ENCODE measurements at regions not wholly inside any gene's neighbourhood (a gene's known extent, or its start where the extent isn't known, plus 50 kb on each side); places are given as distances from the start of the nearest gene placed in this dataset.
"Not testable (repeated sequence)": the region's sequence is repeated elsewhere in the genome, so short reads cannot be mapped to it uniquely, and the experiment has no call there.

DNA sequence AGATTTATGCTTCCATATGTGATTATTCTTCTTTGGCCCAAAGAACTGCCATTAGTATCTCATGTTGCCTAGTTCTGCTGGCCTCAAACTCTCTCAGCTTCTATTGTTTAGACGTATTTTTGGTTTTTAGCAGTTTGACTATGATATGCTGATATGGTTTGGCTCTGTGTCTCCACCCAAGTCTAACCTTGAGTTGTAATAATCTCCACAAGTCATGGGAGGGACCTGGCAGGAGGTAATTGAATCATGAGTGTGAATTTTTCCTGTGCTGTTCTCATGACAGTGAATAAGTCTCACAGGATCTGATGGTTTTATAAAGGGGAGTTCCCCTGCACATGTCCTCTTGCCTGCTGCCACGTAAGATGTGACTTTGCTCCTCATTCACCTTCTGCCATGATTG is 96.7 kb upstream of the ARG1 start:
- Histone ChIP-seq H3K9me3 (ENCODE audit: control insufficient read depth in 5 of 5, low read length in 5 of 5) (peaks cover 0 to 9% (median 4%) of the 10 kb centered on the region in 5 donors), H3K4me3 (ENCODE audit: low read depth in 1 of 5, low read length in 5 of 5) (no peak overlapping the region)

DNA sequence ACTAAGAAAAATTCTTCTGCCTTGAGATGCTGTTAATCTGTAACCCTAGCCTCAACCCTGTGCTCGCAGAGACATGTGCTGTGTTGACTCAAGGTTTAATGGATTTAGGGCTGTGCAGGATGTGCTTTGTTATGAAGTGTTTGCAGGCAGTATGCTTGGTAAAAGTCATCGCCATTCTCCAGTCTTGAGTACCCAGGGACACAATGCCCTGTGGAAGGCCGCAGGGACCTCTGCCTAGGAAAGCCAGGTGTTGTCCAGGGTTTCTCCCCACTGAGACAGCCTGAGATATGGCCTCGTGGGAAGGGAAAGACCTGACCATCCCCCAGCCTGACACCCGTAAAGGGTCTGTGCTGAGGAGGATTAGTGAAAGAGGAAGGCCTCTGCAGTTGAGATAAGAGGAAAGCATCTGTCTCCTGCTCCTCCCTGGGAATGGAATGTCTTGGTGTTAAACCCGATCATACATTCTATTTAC is 94.2 kb upstream of the ARG1 start:
- H3K4me1 ChIP-seq (ENCODE audit: control insufficient read depth in 5 of 5, insufficient read depth in 5 of 5, low read length in 5 of 5); H3K9ac ChIP-seq (ENCODE audit: low read length in 5 of 5); H3K4me3 ChIP-seq (ENCODE audit: low read depth in 1 of 5, low read length in 5 of 5); H3K36me3 ChIP-seq (ENCODE audit: control insufficient read depth in 5 of 5, insufficient read depth in 5 of 5, low read length in 5 of 5); H3K27me3 ChIP-seq (ENCODE audit: control insufficient read depth in 5 of 5, insufficient read depth in 4 of 5, low read length in 5 of 5); H3K27ac ChIP-seq (ENCODE audit: low read depth, low read length); H3K9me3 ChIP-seq (ENCODE audit: control insufficient read depth in 5 of 5, low read length in 5 of 5): not testable (repeated sequence)

More for the DNA sequence above, 96.7 kb upstream of the ARG1 start:
- Histone ChIP-seq H3K27ac (ENCODE audit: low read depth, low read length) (no peak overlapping the region), H3K9ac (ENCODE audit: low read length in 5 of 5) (no peak overlapping the region), H3K36me3 (ENCODE audit: control insufficient read depth in 5 of 5, insufficient read depth in 5 of 5, low read length in 5 of 5) (no peaks in the 10 kb centered on the region), H3K27me3 (ENCODE audit: control insufficient read depth in 5 of 5, insufficient read depth in 4 of 5, low read length in 5 of 5) (no peaks in the 10 kb centered on the region), H3K4me1 (ENCODE audit: control insufficient read depth in 5 of 5, insufficient read depth in 5 of 5, low read length in 5 of 5) (no peaks in the 10 kb centered on the region)

DNA sequence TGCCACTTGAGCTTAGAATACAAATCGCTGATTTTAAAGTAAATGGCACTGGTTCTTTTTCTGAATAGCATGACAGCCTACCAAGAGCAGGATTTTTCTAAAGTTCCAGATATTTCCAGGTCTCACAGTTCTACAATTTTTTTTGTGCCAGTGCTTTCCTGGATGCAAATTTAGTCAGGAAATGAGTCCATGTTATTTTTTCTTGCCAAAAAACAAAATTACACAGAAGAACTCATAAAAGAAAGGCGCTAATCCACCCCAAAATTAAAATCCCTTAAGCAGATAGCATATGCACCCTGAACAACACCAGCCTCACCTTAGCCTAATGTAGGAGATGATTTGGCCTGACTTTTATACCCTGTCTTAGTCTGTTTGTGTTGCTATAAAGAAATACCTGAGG is 86.4 kb upstream of the ARG1 start:
- Histone ChIP-seq H3K9me3 (ENCODE audit: control insufficient read depth in 5 of 5, low read length in 5 of 5) (no peaks in the 10 kb centered on the region), H3K27me3 (ENCODE audit: control insufficient read depth in 5 of 5, insufficient read depth in 4 of 5, low read length in 5 of 5) (no peaks in the 10 kb centered on the region), H3K27ac (ENCODE audit: low read depth, low read length) (no peak overlapping the region), H3K9ac (ENCODE audit: low read length in 5 of 5) (no peak overlapping the region), H3K4me1 (ENCODE audit: control insufficient read depth in 5 of 5, insufficient read depth in 5 of 5, low read length in 5 of 5) (no peaks in the 10 kb centered on the region), H3K4me3 (ENCODE audit: low read depth in 1 of 5, low read length in 5 of 5) (no peak overlapping the region), H3K36me3 (ENCODE audit: control insufficient read depth in 5 of 5, insufficient read depth in 5 of 5, low read length in 5 of 5) (no peaks in the 10 kb centered on the region)

DNA sequence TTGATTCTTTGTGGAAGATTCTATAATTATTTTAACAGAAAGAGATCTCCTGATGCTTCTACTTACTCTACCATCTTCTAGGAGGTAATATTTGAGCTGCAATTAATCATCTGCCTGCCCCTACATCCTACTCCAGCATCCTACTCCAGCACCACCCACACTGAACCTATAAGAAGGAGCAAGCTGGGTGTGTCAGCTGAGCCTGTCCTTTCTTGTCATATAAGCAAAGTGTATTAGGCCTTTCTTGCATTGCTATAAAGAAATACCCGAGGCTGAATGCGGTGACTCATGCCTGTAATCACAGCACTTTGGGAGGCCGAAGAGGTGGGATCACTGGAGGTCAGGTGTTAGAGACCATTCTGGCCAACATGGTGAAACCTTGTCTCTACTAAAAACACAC is 84.2 kb upstream of the ARG1 start:
- no peaks in the 10 kb centered on the region for H3K36me3 ChIP-seq (ENCODE audit: control insufficient read depth in 5 of 5, insufficient read depth in 5 of 5, low read length in 5 of 5)
- H3K9ac ChIP-seq (ENCODE audit: low read length in 5 of 5), result no peak overlapping the region
- H3K27ac ChIP-seq (ENCODE audit: low read depth, low read length), result no peak overlapping the region
- H3K27me3 ChIP-seq (ENCODE audit: control insufficient read depth in 5 of 5, insufficient read depth in 4 of 5, low read length in 5 of 5), result no peaks in the 10 kb centered on the region
- no peaks in the 10 kb centered on the region for H3K4me1 ChIP-seq (ENCODE audit: control insufficient read depth in 5 of 5, insufficient read depth in 5 of 5, low read length in 5 of 5)
- no peak overlapping the region for H3K4me3 ChIP-seq (ENCODE audit: low read depth in 1 of 5, low read length in 5 of 5)
- H3K9me3 ChIP-seq (ENCODE audit: control insufficient read depth in 5 of 5, low read length in 5 of 5), result no peaks in the 10 kb centered on the region

DNA sequence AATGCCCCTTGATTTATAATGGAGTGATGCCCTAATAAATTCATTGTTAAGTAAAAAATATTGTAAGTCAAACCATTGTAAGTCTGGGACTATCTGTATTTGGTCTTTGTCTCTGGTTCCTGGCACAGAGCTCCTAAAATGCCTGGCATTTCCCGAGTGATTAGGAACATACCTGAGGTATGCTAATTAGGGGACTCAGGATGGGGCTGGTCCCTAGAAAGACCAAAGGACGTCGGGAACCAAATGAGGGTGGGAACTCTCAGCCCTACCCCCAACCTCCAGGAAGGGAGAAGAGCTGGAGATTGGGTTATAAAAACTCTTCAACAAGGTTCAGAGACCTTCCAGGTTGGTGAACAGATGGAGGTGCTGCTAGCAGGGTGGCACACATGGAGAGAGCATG is 82.6 kb upstream of the ARG1 start:
- H3K9ac ChIP-seq (ENCODE audit: low read length in 5 of 5), result no peak overlapping the region
- no peaks in the 10 kb centered on the region for H3K4me1 ChIP-seq (ENCODE audit: control insufficient read depth in 5 of 5, insufficient read depth in 5 of 5, low read length in 5 of 5)
- no peaks in the 10 kb centered on the region for H3K27me3 ChIP-seq (ENCODE audit: control insufficient read depth in 5 of 5, insufficient read depth in 4 of 5, low read length in 5 of 5)
- H3K27ac ChIP-seq (ENCODE audit: low read depth, low read length), result no peak overlapping the region
- no peak overlapping the region for H3K4me3 ChIP-seq (ENCODE audit: low read depth in 1 of 5, low read length in 5 of 5)
- H3K9me3 ChIP-seq (ENCODE audit: control insufficient read depth in 5 of 5, low read length in 5 of 5), result no peaks in the 10 kb centered on the region
- no peaks in the 10 kb centered on the region for H3K36me3 ChIP-seq (ENCODE audit: control insufficient read depth in 5 of 5, insufficient read depth in 5 of 5, low read length in 5 of 5)

DNA sequence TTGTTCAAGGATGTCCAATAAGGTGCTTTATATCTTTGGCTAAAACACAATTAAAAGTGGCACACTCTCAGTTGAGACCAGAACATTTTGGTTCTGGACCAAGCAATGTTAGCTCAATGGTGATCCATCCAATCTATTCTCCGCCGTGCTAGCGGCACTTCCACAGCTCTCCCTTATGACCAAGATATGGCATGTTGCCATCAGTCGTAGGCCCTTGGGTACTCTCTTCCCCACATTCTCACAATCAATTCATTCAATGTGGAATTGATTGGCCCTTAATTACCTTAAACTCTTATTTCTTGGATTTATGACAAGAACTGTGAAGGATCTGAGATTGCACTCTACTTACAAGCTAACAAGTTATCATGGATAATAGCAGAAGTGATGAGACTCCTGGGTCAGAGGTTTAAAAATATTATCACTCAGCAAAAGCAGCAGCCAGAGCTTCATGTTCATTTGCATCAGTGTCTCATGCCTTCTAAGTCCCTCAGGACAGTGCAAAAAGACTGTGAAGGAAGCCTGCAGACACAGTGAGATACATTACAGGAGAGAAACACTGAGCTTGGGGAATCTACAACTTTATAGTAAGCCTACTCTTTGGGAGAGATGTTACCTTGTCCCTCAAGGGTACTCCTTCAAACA is 80.0 kb upstream of the ARG1 start:
- Histone ChIP-seq H3K4me3 (ENCODE audit: low read depth in 1 of 5, low read length in 5 of 5) (no peak overlapping the region), H3K27me3 (ENCODE audit: control insufficient read depth in 5 of 5, insufficient read depth in 4 of 5, low read length in 5 of 5) (no peaks in the 10 kb centered on the region), H3K27ac (ENCODE audit: low read depth, low read length) (no peak overlapping the region), H3K36me3 (ENCODE audit: control insufficient read depth in 5 of 5, insufficient read depth in 5 of 5, low read length in 5 of 5) (no peaks in the 10 kb centered on the region), H3K9me3 (ENCODE audit: control insufficient read depth in 5 of 5, low read length in 5 of 5) (no peaks in the 10 kb centered on the region), H3K4me1 (ENCODE audit: control insufficient read depth in 5 of 5, insufficient read depth in 5 of 5, low read length in 5 of 5) (no peaks in the 10 kb centered on the region), H3K9ac (ENCODE audit: low read length in 5 of 5) (no peak overlapping the region)

DNA sequence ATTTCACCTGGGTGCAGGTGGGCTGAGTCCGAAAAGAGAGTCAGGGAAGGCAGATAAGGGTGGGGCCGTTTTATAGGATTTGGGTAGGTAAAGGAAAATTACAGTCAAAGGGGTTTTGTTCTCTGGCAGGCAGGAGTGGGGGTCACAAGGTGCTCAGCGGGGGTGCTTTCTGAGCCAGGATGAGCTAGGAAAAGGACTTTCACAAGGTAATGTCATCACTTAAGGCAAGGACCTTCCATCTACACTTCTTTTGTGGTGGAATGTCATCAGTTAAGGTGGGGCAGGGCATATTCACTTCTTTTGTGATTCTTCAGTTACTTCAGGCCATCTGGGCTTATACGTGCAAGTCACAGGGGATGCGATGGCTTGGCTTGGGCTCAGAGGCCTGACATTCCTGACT is 68.6 kb upstream of the ARG1 start:
- H3K4me3 ChIP-seq (ENCODE audit: low read depth in 1 of 5, low read length in 5 of 5); H3K9me3 ChIP-seq (ENCODE audit: control insufficient read depth in 5 of 5, low read length in 5 of 5); H3K27me3 ChIP-seq (ENCODE audit: control insufficient read depth in 5 of 5, insufficient read depth in 4 of 5, low read length in 5 of 5); H3K9ac ChIP-seq (ENCODE audit: low read length in 5 of 5); H3K27ac ChIP-seq (ENCODE audit: low read depth, low read length); H3K36me3 ChIP-seq (ENCODE audit: control insufficient read depth in 5 of 5, insufficient read depth in 5 of 5, low read length in 5 of 5); H3K4me1 ChIP-seq (ENCODE audit: control insufficient read depth in 5 of 5, insufficient read depth in 5 of 5, low read length in 5 of 5): not testable (repeated sequence)

DNA sequence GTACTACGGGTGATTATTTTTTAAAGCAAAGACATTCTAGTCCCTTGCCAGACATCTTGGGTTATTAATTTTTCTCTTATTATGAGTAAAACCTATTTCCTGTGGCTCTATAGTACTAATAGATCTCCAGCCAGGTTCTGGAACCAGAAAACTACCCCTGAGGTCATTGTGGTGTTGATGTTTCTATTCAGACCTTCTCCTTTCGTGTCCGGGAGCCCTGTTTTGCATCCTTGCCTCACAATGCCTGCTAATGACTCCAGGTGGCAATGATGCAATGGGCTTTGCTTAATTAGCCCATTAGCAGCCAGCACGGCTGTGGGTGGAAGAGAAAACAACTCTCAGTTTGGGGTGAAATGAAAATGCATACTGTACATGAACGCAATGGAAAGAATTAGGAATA is 62.9 kb upstream of the ARG1 start:
- Histone ChIP-seq H3K4me3 (ENCODE audit: low read depth in 1 of 5, low read length in 5 of 5) (no peak overlapping the region), H3K27me3 (ENCODE audit: control insufficient read depth in 5 of 5, insufficient read depth in 4 of 5, low read length in 5 of 5) (no peaks in the 10 kb centered on the region), H3K36me3 (ENCODE audit: control insufficient read depth in 5 of 5, insufficient read depth in 5 of 5, low read length in 5 of 5) (no peaks in the 10 kb centered on the region), H3K27ac (ENCODE audit: low read depth, low read length) (no peak overlapping the region), H3K9me3 (ENCODE audit: control insufficient read depth in 5 of 5, low read length in 5 of 5) (peaks cover 2 to 10% (median 6%) of the 10 kb centered on the region in 5 donors), H3K9ac (ENCODE audit: low read length in 5 of 5) (no peak overlapping the region), H3K4me1 (ENCODE audit: control insufficient read depth in 5 of 5, insufficient read depth in 5 of 5, low read length in 5 of 5) (no peaks in the 10 kb centered on the region)

DNA sequence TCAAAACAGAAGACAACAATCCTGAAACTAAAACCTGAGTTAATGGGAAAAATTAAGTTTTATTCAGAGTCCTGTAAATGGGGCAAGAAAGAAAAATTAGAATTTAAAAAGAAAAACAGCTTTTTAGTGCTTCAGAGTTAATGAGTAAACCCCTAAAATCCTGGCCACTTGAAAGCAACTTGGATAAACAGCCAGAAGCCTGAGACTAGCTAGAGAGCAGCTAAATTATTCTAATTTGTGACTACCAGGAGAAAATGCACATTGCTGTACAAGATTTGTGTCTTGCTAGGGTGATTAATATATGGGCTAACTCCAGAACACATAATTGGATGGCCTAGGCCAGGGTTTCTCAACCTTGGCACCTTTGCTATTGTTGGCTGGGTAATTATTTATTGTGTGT is 62.4 kb upstream of the ARG1 start:
- no peaks in the 10 kb centered on the region for H3K36me3 ChIP-seq (ENCODE audit: control insufficient read depth in 5 of 5, insufficient read depth in 5 of 5, low read length in 5 of 5)
- peaks cover 3 to 13% (median 9%) of the 10 kb centered on the region in 5 donors for H3K9me3 ChIP-seq (ENCODE audit: control insufficient read depth in 5 of 5, low read length in 5 of 5)
- no peak overlapping the region for H3K4me3 ChIP-seq (ENCODE audit: low read depth in 1 of 5, low read length in 5 of 5)

DNA sequence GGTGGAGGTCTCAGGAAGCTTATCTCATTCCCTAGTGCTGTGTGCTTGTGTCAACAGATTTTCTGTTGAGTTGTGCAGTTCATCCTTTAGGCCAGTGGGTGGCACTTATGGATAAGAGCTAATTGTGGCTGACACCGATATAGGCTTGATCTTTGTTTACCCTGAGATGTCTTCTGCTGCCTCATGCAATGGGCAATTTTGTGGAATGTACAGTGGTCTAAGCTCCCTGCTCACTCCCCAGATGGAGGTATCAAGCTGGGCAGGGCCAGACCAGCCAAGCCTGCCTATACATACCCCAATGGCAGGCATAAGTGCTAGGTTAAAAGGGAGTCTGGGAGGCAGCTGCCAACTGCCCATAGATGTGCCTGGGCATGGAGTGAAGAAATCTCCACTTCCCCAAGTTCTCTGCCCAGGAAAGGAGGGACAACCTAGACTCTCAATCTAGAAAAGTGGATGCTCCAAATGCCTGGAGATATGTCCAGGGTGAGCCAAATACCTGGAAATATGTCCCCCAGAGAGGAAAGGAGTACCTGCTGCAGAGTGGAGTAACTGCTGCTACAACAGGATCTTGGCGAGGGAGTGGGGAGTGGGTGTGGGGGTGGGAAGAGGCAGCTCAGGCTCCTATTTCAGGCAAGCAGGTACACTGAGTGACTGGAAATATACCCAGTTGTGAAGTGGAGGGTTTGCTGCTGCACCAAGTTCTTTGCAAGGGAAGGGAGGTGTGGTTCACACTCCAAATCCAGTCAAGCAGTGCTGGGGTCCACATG is 53.2 kb upstream of the ARG1 start:
- no peaks in the 10 kb centered on the region for H3K36me3 ChIP-seq (ENCODE audit: control insufficient read depth in 5 of 5, insufficient read depth in 5 of 5, low read length in 5 of 5)
- H3K9ac ChIP-seq (ENCODE audit: low read length in 5 of 5), result no peak overlapping the region
- no peaks in the 10 kb centered on the region for H3K27me3 ChIP-seq (ENCODE audit: control insufficient read depth in 5 of 5, insufficient read depth in 4 of 5, low read length in 5 of 5)
- H3K4me3 ChIP-seq (ENCODE audit: low read depth in 1 of 5, low read length in 5 of 5), result no peak overlapping the region
- H3K27ac ChIP-seq (ENCODE audit: low read depth, low read length), result no peak overlapping the region
- peaks cover 0 to 5% (median 3%) of the 10 kb centered on the region in 5 donors for H3K9me3 ChIP-seq (ENCODE audit: control insufficient read depth in 5 of 5, low read length in 5 of 5)
- peaks cover 0 to 3% (median 0%) of the 10 kb centered on the region in 5 donors for H3K4me1 ChIP-seq (ENCODE audit: control insufficient read depth in 5 of 5, insufficient read depth in 5 of 5, low read length in 5 of 5)

More for the DNA sequence above, 62.4 kb upstream of the ARG1 start:
- Histone ChIP-seq H3K27me3 (ENCODE audit: control insufficient read depth in 5 of 5, insufficient read depth in 4 of 5, low read length in 5 of 5) (no peaks in the 10 kb centered on the region), H3K9ac (ENCODE audit: low read length in 5 of 5) (no peak overlapping the region), H3K4me1 (ENCODE audit: control insufficient read depth in 5 of 5, insufficient read depth in 5 of 5, low read length in 5 of 5) (no peaks in the 10 kb centered on the region), H3K27ac (ENCODE audit: low read depth, low read length) (no peak overlapping the region)
